ENCODE measurements at regions not wholly inside any gene's neighbourhood (a gene's known extent, or its start where the extent isn't known, plus 50 kb on each side); places are given as distances from the start of the nearest gene placed in this dataset.

GRCh38 chr6:79788756-79789155 lies 157.6 kb downstream of the SH3BGRL2 start:
- H3K36me3 ChIP-seq (ENCODE audit: insufficient read depth, low read length) = no peaks in the 10 kb centered on the region
- FAIRE-seq (no peak), DNase-seq (ENCODE audit: low read depth) (no peak)
- no peaks in the 10 kb centered on the region for H3K4me1 ChIP-seq (ENCODE audit: insufficient read depth, low read length)
- H3K79me2 ChIP-seq (ENCODE audit: insufficient read depth, low read length) = no peaks in the 10 kb centered on the region
- Mint-ChIP-seq H3K4me1 (ENCODE audit: low read depth, unreplicated experiment) (no peaks in the 10 kb centered on the region), H3K9me3 (ENCODE audit: unreplicated experiment) (no peaks in the 10 kb centered on the region), H3K27ac (ENCODE audit: unreplicated experiment) (no peak overlapping the region), H3K36me3 (ENCODE audit: low read depth, unreplicated experiment) (no peaks in the 10 kb centered on the region), H3K27me3 (ENCODE audit: low read depth, unreplicated experiment) (peaks cover 2% of the 10 kb centered on the region), H3K4me3 (ENCODE audit: unreplicated experiment) (no peak overlapping the region)
- H2AFZ ChIP-seq (ENCODE audit: low read depth, low read length) = no peak overlapping the region
- TF ChIP-seq CTCF (IDR thresholded peaks at IDR 0.05; ENCODE audit: insufficient read depth, low read depth, low read length) (no peak), EZH2 (IDR thresholded peaks at IDR 0.05; ENCODE audit: insufficient read depth, low read length) (no peak)
- no peak overlapping the region for H3K4me2 ChIP-seq (ENCODE audit: low read length)
- H3K4me3 ChIP-seq (ENCODE audit: insufficient read depth, low read depth, low read length) = no peak overlapping the region
- no peak overlapping the region for H3K9ac ChIP-seq (ENCODE audit: low read length)
- H4K20me1 ChIP-seq (ENCODE audit: insufficient read depth, low read length) = no peaks in the 10 kb centered on the region
- no peak overlapping the region for H3K27ac ChIP-seq (ENCODE audit: low read depth, low read length)
- H3K9me3 ChIP-seq (ENCODE audit: insufficient read depth, low read depth, low read length) = no peaks in the 10 kb centered on the region
- H3K27me3 ChIP-seq (ENCODE audit: insufficient read depth, low read length) = no peaks in the 10 kb centered on the region

- no peaks in the 10 kb centered on the region for H3K4me1 Mint-ChIP-seq (ENCODE audit: low read depth, unreplicated experiment)
- Histone ChIP-seq H3K9ac (ENCODE audit: low read length) (no peak overlapping the region), H3K4me1 (ENCODE audit: insufficient read depth, low read length) (no peaks in the 10 kb centered on the region), H3K27ac (ENCODE audit: low read depth, low read length) (no peak overlapping the region), H3K4me2 (ENCODE audit: low read length) (no peak overlapping the region), H2AFZ (ENCODE audit: low read depth, low read length) (no peak overlapping the region), H3K36me3 (ENCODE audit: insufficient read depth, low read length) (no peaks in the 10 kb centered on the region), H3K27me3 (ENCODE audit: insufficient read depth, low read length) (no peaks in the 10 kb centered on the region), H3K9me3 (ENCODE audit: insufficient read depth, low read depth, low read length) (no peaks in the 10 kb centered on the region), H3K4me3 (ENCODE audit: insufficient read depth, low read depth, low read length) (no peak overlapping the region), H4K20me1 (ENCODE audit: insufficient read depth, low read length) (no peaks in the 10 kb centered on the region), H3K79me2 (ENCODE audit: insufficient read depth, low read length) (no peaks in the 10 kb centered on the region)
- H3K36me3 Mint-ChIP-seq (ENCODE audit: low read depth, unreplicated experiment) = no peaks in the 10 kb centered on the region
- no peak overlapping the region for H3K4me3 Mint-ChIP-seq (ENCODE audit: unreplicated experiment)
- no peak for FAIRE-seq
- no peak for TF ChIP-seq EZH2 (IDR thresholded peaks at IDR 0.05; ENCODE audit: insufficient read depth, low read length)
- TF ChIP-seq CTCF (IDR thresholded peaks at IDR 0.05; ENCODE audit: insufficient read depth, low read depth, low read length) = no peak
- no peaks in the 10 kb centered on the region for H3K9me3 Mint-ChIP-seq (ENCODE audit: unreplicated experiment)
- no peak for DNase-seq (ENCODE audit: low read depth)
- H3K27me3 Mint-ChIP-seq (ENCODE audit: low read depth, unreplicated experiment) = peaks cover 2% of the 10 kb centered on the region
- no peak overlapping the region for H3K27ac Mint-ChIP-seq (ENCODE audit: unreplicated experiment)
Measured at GRCh38 chr6:79787626-79788025, 156.5 kb downstream of the SH3BGRL2 start.

- Mint-ChIP-seq H3K36me3 (ENCODE audit: low read depth, unreplicated experiment) (no peaks in the 10 kb centered on the region), H3K27me3 (ENCODE audit: low read depth, unreplicated experiment) (peaks cover 2% of the 10 kb centered on the region), H3K27ac (ENCODE audit: unreplicated experiment) (no peak overlapping the region), H3K9me3 (ENCODE audit: unreplicated experiment) (peaks cover 2% of the 10 kb centered on the region), H3K4me1 (ENCODE audit: low read depth, unreplicated experiment) (no peaks in the 10 kb centered on the region), H3K4me3 (ENCODE audit: unreplicated experiment) (no peak overlapping the region)
- Histone ChIP-seq H3K4me1 (ENCODE audit: insufficient read depth, low read length) (no peaks in the 10 kb centered on the region), H3K27ac (ENCODE audit: low read depth, low read length) (no peak overlapping the region), H4K20me1 (ENCODE audit: insufficient read depth, low read length) (no peaks in the 10 kb centered on the region), H2AFZ (ENCODE audit: low read depth, low read length) (no peak overlapping the region), H3K4me3 (ENCODE audit: insufficient read depth, low read depth, low read length) (no peak overlapping the region), H3K9me3 (ENCODE audit: insufficient read depth, low read depth, low read length) (no peaks in the 10 kb centered on the region), H3K36me3 (ENCODE audit: insufficient read depth, low read length) (no peaks in the 10 kb centered on the region), H3K4me2 (ENCODE audit: low read length) (no peak overlapping the region), H3K79me2 (ENCODE audit: insufficient read depth, low read length) (no peaks in the 10 kb centered on the region), H3K27me3 (ENCODE audit: insufficient read depth, low read length) (no peaks in the 10 kb centered on the region), H3K9ac (ENCODE audit: low read length) (no peak overlapping the region)
- FAIRE-seq (no peak), DNase-seq (ENCODE audit: low read depth) (no peak)
- no peak for TF ChIP-seq CTCF (IDR thresholded peaks at IDR 0.05; ENCODE audit: insufficient read depth, low read depth, low read length)
- no peak for TF ChIP-seq EZH2 (IDR thresholded peaks at IDR 0.05; ENCODE audit: insufficient read depth, low read length)
Measured at GRCh38 chr6:79784395-79784753, 153.2 kb downstream of the SH3BGRL2 start.

Measured in astrocyte (in vitro differentiated cells and primary cell).